ENCODE measurements at regions not wholly inside any gene's neighbourhood (a gene's known extent, or its start where the extent isn't known, plus 50 kb on each side); places are given as distances from the start of the nearest gene placed in this dataset.

GRCh38 chr12:45509187-45509586 lies 220.3 kb upstream of the ARID2 start:
- H3K79me2 ChIP-seq (ENCODE audit: low read length), result no peaks in the 10 kb centered on the region
- no peaks in the 10 kb centered on the region for H3K36me3 ChIP-seq (ENCODE audit: low read depth, low read length)
- no TSS peak for BruUV-seq (replicated peaks)
- no peaks in the 10 kb centered on the region for H3K27me3 ChIP-seq (ENCODE audit: low read length)
- H3K4me2 ChIP-seq (ENCODE audit: low read length), result no peak overlapping the region
- no peak for DNase-seq
- H3K9me2 ChIP-seq (replicated peaks; ENCODE audit: low read length), result no peaks in the 10 kb centered on the region
- TF ChIP-seq EZH2 (IDR thresholded peaks at IDR 0.05; ENCODE audit: low read length, unreplicated experiment), result no peak
- no peak for TF ChIP-seq EZH2phosphoT487 (IDR thresholded peaks at IDR 0.05; ENCODE audit: borderline replicate concordance, low read length)
- no peak for TF ChIP-seq CTCF (conservative IDR thresholded peaks at IDR 0.05; ENCODE audit: low read depth, low read length)
- no peaks in the 10 kb centered on the region for H3K4me1 ChIP-seq (ENCODE audit: insufficient read depth, low read length)
- no peaks in the 10 kb centered on the region for H3F3A ChIP-seq (ENCODE audit: low read length, unreplicated experiment)
- no peak overlapping the region for H3K9ac ChIP-seq (ENCODE audit: low read length)
- ATAC-seq, result no peak
- H3K27ac ChIP-seq (ENCODE audit: low read length), result no peak overlapping the region
- H3K4me3 ChIP-seq (ENCODE audit: low read length), result no peak overlapping the region
- ChIA-PET CTCF (no interaction called here), POLR2A (ENCODE audit: unreplicated experiment) (no interaction called here)
- no peak overlapping the region for H2AFZ ChIP-seq (ENCODE audit: low read length)
- intact Hi-C loops (cut with micrococcal nuclease), result no loop called here
- no peaks in the 10 kb centered on the region for H3K9me3 ChIP-seq (ENCODE audit: low read length)
- no peaks in the 10 kb centered on the region for H4K20me1 ChIP-seq (ENCODE audit: low read length)

GRCh38 chr12:45509621-45510020 lies 219.9 kb upstream of the ARID2 start:
- Histone ChIP-seq H3K9me2 (replicated peaks; ENCODE audit: low read length) (no peaks in the 10 kb centered on the region), H3F3A (ENCODE audit: low read length, unreplicated experiment) (no peaks in the 10 kb centered on the region), H3K4me2 (ENCODE audit: low read length) (no peak overlapping the region), H3K9me3 (ENCODE audit: low read length) (no peaks in the 10 kb centered on the region), H3K9ac (ENCODE audit: low read length) (no peak overlapping the region), H3K4me1 (ENCODE audit: insufficient read depth, low read length) (no peaks in the 10 kb centered on the region), H4K20me1 (ENCODE audit: low read length) (no peaks in the 10 kb centered on the region), H3K27me3 (ENCODE audit: low read length) (no peaks in the 10 kb centered on the region), H2AFZ (ENCODE audit: low read length) (no peak overlapping the region), H3K27ac (ENCODE audit: low read length) (no peak overlapping the region), H3K79me2 (ENCODE audit: low read length) (no peaks in the 10 kb centered on the region), H3K4me3 (ENCODE audit: low read length) (no peak overlapping the region), H3K36me3 (ENCODE audit: low read depth, low read length) (no peaks in the 10 kb centered on the region)
- DNase-seq, result no peak
- TF ChIP-seq CTCF (conservative IDR thresholded peaks at IDR 0.05; ENCODE audit: low read depth, low read length) (no peak), EZH2phosphoT487 (IDR thresholded peaks at IDR 0.05; ENCODE audit: borderline replicate concordance, low read length) (no peak), EZH2 (IDR thresholded peaks at IDR 0.05; ENCODE audit: low read length, unreplicated experiment) (no peak)
- BruUV-seq (replicated peaks), result no TSS peak
- no peak for ATAC-seq
- ChIA-PET CTCF (no interaction called here), POLR2A (ENCODE audit: unreplicated experiment) (no interaction called here)
- intact Hi-C loops (cut with micrococcal nuclease), result no loop called here

- no peak for TF ChIP-seq CTCF (conservative IDR thresholded peaks at IDR 0.05; ENCODE audit: low read depth, low read length)
- no peak for TF ChIP-seq EZH2 (IDR thresholded peaks at IDR 0.05; ENCODE audit: low read length, unreplicated experiment)
- no peak for TF ChIP-seq EZH2phosphoT487 (IDR thresholded peaks at IDR 0.05; ENCODE audit: borderline replicate concordance, low read length)
- H3F3A ChIP-seq (ENCODE audit: low read length, unreplicated experiment), result no peaks in the 10 kb centered on the region
- no peak overlapping the region for H2AFZ ChIP-seq (ENCODE audit: low read length)
- no peaks in the 10 kb centered on the region for H4K20me1 ChIP-seq (ENCODE audit: low read length)
- no peak overlapping the region for H3K4me3 ChIP-seq (ENCODE audit: low read length)
- no peak overlapping the region for H3K27ac ChIP-seq (ENCODE audit: low read length)
- DNase-seq (no peak), ATAC-seq (no peak)
- no peaks in the 10 kb centered on the region for H3K9me2 ChIP-seq (replicated peaks; ENCODE audit: low read length)
- H3K4me2 ChIP-seq (ENCODE audit: low read length), result no peak overlapping the region
- no peaks in the 10 kb centered on the region for H3K79me2 ChIP-seq (ENCODE audit: low read length)
- H3K27me3 ChIP-seq (ENCODE audit: low read length), result no peaks in the 10 kb centered on the region
- no peaks in the 10 kb centered on the region for H3K9me3 ChIP-seq (ENCODE audit: low read length)
- H3K36me3 ChIP-seq (ENCODE audit: low read depth, low read length), result no peaks in the 10 kb centered on the region
- no peak overlapping the region for H3K9ac ChIP-seq (ENCODE audit: low read length)
- no TSS peak for BruUV-seq (replicated peaks)
- intact Hi-C loops (cut with micrococcal nuclease), result no loop called here
- POLR2A ChIA-PET (ENCODE audit: unreplicated experiment), result no interaction called here
- no peaks in the 10 kb centered on the region for H3K4me1 ChIP-seq (ENCODE audit: insufficient read depth, low read length)
- CTCF ChIA-PET, result no interaction called here
Observed at GRCh38 chr12:45517381-45517780, 212.1 kb upstream of the ARID2 start.

All from PC-3 (cell line).